HepG2 (cell line): ENCODE measurements at regions not wholly inside any gene's neighbourhood (a gene's known extent, or its start where the extent isn't known, plus 50 kb on each side); places are given as distances from the start of the nearest gene placed in this dataset.

Experiments used
- ATAC-seq: fragments of 200-7000 bp; cut with Tn5 transposase; 3 replicates; pipeline ENCODE4 v1.9.1; 2020; ENCODE audit warnings: mild to moderate bottlenecking, moderate library complexity
- BruUV-seq: library from RNA; stranded (reverse); fragments of 400-500 nt; replicated peaks from 2 replicates; lab custom pipeline; 2021; lab: Mats Ljungman, UMichigan
- CTCF ChIA-PET: fragments of 300-600 bp; formaldehyde crosslinking; extraction: SDS; loops from one replicate; lab custom pipeline; 2021; ENCODE audit warnings: low total read pairs, inconsistent platforms, low intra/inter-chr PET ratio; lab: Yijun Ruan, JAX
- POLR2A ChIA-PET: fragments of 350-600 bp; sonication (Branson Sonifier 250); formaldehyde crosslinking; loops from one replicate; lab custom pipeline; 2020; ENCODE audit warnings: antibody characterized with exemption, inconsistent platforms; lab: Yijun Ruan, JAX
- DNase-seq: peaks from one replicate; pipeline ENCODE4 v3.0.0-alpha.2; 2015; ENCODE audit warnings: low spot score
- FAIRE-seq: peaks from 3 replicates; lab custom pipeline; 2011; peaks lifted over from hg19 to GRCh38; lab: Jason Lieb, UNC
- H2AFZ ChIP-seq: one replicate; pipeline ENCODE4 v1.6.1; 2011; ENCODE audit warnings: low read length, inconsistent platforms
- H3K27ac ChIP-seq: fragments of 300-600 bp; 3 replicates; pipeline ENCODE4 v1.8.0; 2011; ENCODE audit warnings: mixed run types, mild to moderate bottlenecking, mixed read lengths, low read length, inconsistent platforms; ENCODE audit not compliant: insufficient read depth; ENCODE audit errors: extremely low read length
- H3K27me3 ChIP-seq, 2 experiments: fragments of 200-600 bp in 1 of 2; 2 replicates in 1 of 2; 3 replicates in 1 of 2; pipeline versions ENCODE4 v1.6.0 to v1.8.0; 2011; ENCODE audit warnings: low read length in 2 of 2, mild to moderate bottlenecking in 2 of 2, moderate library complexity in 2 of 2, inconsistent platforms in 1 of 2; ENCODE audit not compliant: insufficient read depth in 2 of 2, control insufficient read depth in 1 of 2
- H3K36me3 ChIP-seq, 2 experiments: fragments of 200-600 bp in 1 of 2; replicated peaks in 1 of 2; 2 replicates in 1 of 2; 3 replicates in 1 of 2; pipeline versions ENCODE4 v1.5.1 to v1.8.0; 2011; ENCODE audit warnings: low read length in 2 of 2, inconsistent platforms in 1 of 2; ENCODE audit not compliant: insufficient read depth in 2 of 2, control insufficient read depth in 1 of 2
- H3K4me1 ChIP-seq: 2 replicates; pipeline ENCODE4 v1.5.1; 2012; ENCODE audit warnings: low read length, inconsistent platforms; ENCODE audit not compliant: insufficient read depth
- H3K4me2 ChIP-seq: 2 replicates; pipeline ENCODE4 v1.6.0; 2011; ENCODE audit warnings: low read depth, low read length, inconsistent platforms
- H3K4me3 ChIP-seq, 3 experiments: fragments of 200-600 bp in 1 of 3; sonication (generic), shearing (Covaris generic) in 1 of 3; replicated peaks in 1 of 3; 2 replicates each; pipeline ENCODE4 v1.5.1; 2011 to 2016; ENCODE audit warnings: low read length in 3 of 3, inconsistent platforms in 2 of 3, low read depth in 2 of 3, mild to moderate bottlenecking in 2 of 3, control low read depth in 1 of 3, mixed read lengths in 1 of 3; ENCODE audit not compliant: insufficient read depth in 1 of 3
- H3K79me2 ChIP-seq: one replicate; pipeline ENCODE4 v1.6.1; 2011; ENCODE audit warnings: low read length, inconsistent platforms; ENCODE audit not compliant: insufficient read depth
- H3K9ac ChIP-seq: 2 replicates; pipeline ENCODE4 v1.6.0; 2011; ENCODE audit warnings: mild to moderate bottlenecking, low read depth, low read length, inconsistent platforms; ENCODE audit not compliant: insufficient read depth
- H3K9me3 ChIP-seq: 2 replicates; pipeline ENCODE4 v1.5.1; 2012; ENCODE audit warnings: mild to moderate bottlenecking, low read length
- H4K20me1 ChIP-seq: 2 replicates; pipeline ENCODE4 v1.6.0; 2011; ENCODE audit warnings: inconsistent platforms, mild to moderate bottlenecking, low read length, moderate library complexity; ENCODE audit not compliant: insufficient read depth
- AGO1 ChIP-seq: fragments of 200-400 bp; formaldehyde crosslinking; IDR thresholded peaks from 2 replicates; pipeline ENCODE4 v1.6.1; 2017; ENCODE audit warnings: mild to moderate bottlenecking, low read depth, low read length, moderate library complexity; ENCODE audit not compliant: poor library complexity, severe bottlenecking
- PCBP2 ChIP-seq: fragments of 200-400 bp; formaldehyde crosslinking; optimal IDR thresholded peaks from 2 replicates; pipeline ENCODE3; 2018; ENCODE audit warnings: low read length, low read depth; ENCODE audit not compliant: poor library complexity, severe bottlenecking
- PRMT3 ChIP-seq: sonication (generic); formaldehyde crosslinking; IDR thresholded peaks from 2 replicates; pipeline ENCODE4 v1.8.1; 2022; ENCODE audit warnings: low read depth, mild to moderate bottlenecking, moderate library complexity, missing genetic modification reagents, borderline replicate concordance
- SNAI1 ChIP-seq: sonication (generic); formaldehyde crosslinking; IDR thresholded peaks from 2 replicates; pipeline ENCODE4 v1.5.0; 2020; ENCODE audit warnings: mild to moderate bottlenecking, missing genetic modification reagents, borderline replicate concordance
- TAF1 ChIP-seq: sonication (generic); formaldehyde crosslinking; IDR thresholded peaks from 2 replicates; pipeline ENCODE4 v1.4.0; 2020; ENCODE audit warnings: missing genetic modification reagents
- TSC22D2 ChIP-seq: sonication (generic); formaldehyde crosslinking; IDR thresholded peaks from 2 replicates; pipeline ENCODE4 v1.5.1; 2020; ENCODE audit warnings: missing genetic modification reagents, mild to moderate bottlenecking, borderline replicate concordance
- ZFP36L2 ChIP-seq: sonication (generic); formaldehyde crosslinking; IDR thresholded peaks from 2 replicates; pipeline ENCODE4 v1.4.0; 2020; ENCODE audit warnings: missing genetic modification reagents
- ZKSCAN8 ChIP-seq: IDR thresholded peaks from 2 replicates; pipeline ENCODE4 v1.6.1; 2016; ENCODE audit warnings: borderline replicate concordance, missing genetic modification reagents, missing compliant biosample characterization
- ZNF737 ChIP-seq: sonication (generic); formaldehyde crosslinking; IDR thresholded peaks from 2 replicates; pipeline ENCODE4 v1.5.0; 2020; ENCODE audit warnings: missing genetic modification reagents, mild to moderate bottlenecking, borderline replicate concordance
- WGBS: methylation state at CpG from one replicate; pipeline ENCODE4 v1.1.6; 2017; ENCODE audit warnings: low lambda C conversion rate; 5-methylcytosine and 5-hydroxymethylcytosine counted together
- in situ Hi-C: cut with HindIII; loops from 2 replicates; pipeline ENCODE4 v1.10.0; 2017; ENCODE audit warnings: low pct_unique_long_range_greater_than_20kb; ENCODE audit not compliant: extremely low pct_ligation_motif_present
- intact Hi-C: fragments of 100-400 bp; cut with micrococcal nuclease; formaldehyde crosslinking; loops from one replicate; pipeline ENCODE4 v1.10.0; 2022; ENCODE audit not compliant: unreplicated experiment
- TF ChIP-seq, protein P1 (sequence below): sonication (generic); formaldehyde crosslinking; IDR thresholded peaks from 2 replicates; pipeline ENCODE4 v1.9.0; 2021; ENCODE audit warnings: missing genetic modification reagents, mild to moderate bottlenecking, borderline replicate concordance
- TF ChIP-seq, protein P2 (sequence below): sonication (generic); formaldehyde crosslinking; IDR thresholded peaks from 2 replicates; pipeline ENCODE4 v1.4.0; 2020; ENCODE audit warnings: missing genetic modification reagents
- TF ChIP-seq, protein P3 (sequence below): sonication (generic); formaldehyde crosslinking; IDR thresholded peaks from 2 replicates; pipeline ENCODE4 v1.8.0; 2023; ENCODE audit warnings: mild to moderate bottlenecking, missing genetic modification reagents

DNA sequence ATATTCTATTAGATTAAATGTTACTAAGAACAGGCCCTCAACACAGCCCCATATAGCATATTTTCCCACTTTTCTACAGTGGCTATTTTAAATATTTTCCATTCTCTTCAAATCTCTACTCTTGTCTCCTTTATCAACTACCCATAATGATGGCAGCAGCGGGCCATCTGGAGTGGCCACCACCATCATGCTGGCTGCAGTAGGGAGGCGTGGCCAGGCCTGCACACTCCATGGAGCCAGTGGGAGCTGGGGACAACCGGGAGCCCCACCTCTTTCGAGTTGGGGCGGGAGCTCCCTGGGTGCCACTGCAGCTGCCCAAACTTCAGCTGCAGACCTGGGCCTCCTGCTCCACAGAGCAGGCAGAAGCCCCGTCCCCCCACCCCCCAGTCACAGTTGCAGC is 98.4 kb upstream of the RANBP6 start:
- BruUV-seq = no TSS peak
- FAIRE-seq (no peak), ATAC-seq (no peak)
- Histone ChIP-seq H2AFZ (no peak overlapping the region), H3K36me3 (no peaks in the 10 kb centered on the region), H3K4me2 (no peak overlapping the region), H3K9ac (no peak overlapping the region)
- CTCF ChIA-PET = no interaction called here
- 40% methylated on average over 2 of the region's 6 CpGs for WGBS
- in situ Hi-C loops = no loop called here
- no peak for TF ChIP-seq ZNF737
- no peak for TF ChIP-seq PCBP2
- TF ChIP-seq ZFP36L2 = no peak
- TF ChIP-seq, all 625 proteins: peak for 0
- peaks cover 9% of the 10 kb centered on the region; the same call in 1 of the 2 replicates for H3K9me3 ChIP-seq
- DNase-seq = no peak
- 0 out of 5 replicates have a peak, but pooled peaks cover 0 to 3% of the 10 kb centered on the region in 2 experiments for H3K27me3 ChIP-seq
- POLR2A ChIA-PET = no interaction called here
- no peak overlapping the region for H3K4me3 ChIP-seq
- H3K79me2 ChIP-seq = no peaks in the 10 kb centered on the region
- H3K4me1 ChIP-seq = no peaks in the 10 kb centered on the region
- intact Hi-C loops = no loop called here
- no peak overlapping the region for H3K27ac ChIP-seq
- H4K20me1 ChIP-seq = no peaks in the 10 kb centered on the region

DNA sequence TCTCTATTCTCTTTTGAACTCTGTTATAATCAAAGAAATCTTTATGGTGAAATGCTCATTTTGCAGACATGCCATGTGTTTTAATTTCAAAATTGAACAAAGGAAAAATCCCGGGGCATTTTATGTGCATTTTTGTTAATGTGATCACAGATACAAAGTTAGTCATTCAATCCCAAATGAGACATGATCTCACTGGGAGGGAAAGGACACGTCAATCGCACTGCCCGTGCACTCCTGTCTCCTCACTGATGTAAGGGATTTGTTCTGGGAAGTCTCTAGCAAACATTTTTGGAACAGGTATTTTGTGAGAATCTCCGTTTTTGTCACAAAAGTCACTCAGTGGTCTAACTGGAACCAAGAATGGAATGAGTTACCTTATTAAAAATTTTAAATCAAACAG is 97.9 kb upstream of the RANBP6 start:
- Histone ChIP-seq H3K4me3 (no peak overlapping the region), H3K4me2 (no peak overlapping the region), H3K9me3 (peaks cover 9% of the 10 kb centered on the region; the same call in 1 of the 2 replicates), H4K20me1 (no peaks in the 10 kb centered on the region), H3K4me1 (no peaks in the 10 kb centered on the region), H3K36me3 (no peaks in the 10 kb centered on the region), H3K79me2 (no peaks in the 10 kb centered on the region), H2AFZ (no peak overlapping the region), H3K27ac (no peak overlapping the region), H3K27me3 (0 out of 5 replicates have a peak, but pooled peaks cover 0 to 3% of the 10 kb centered on the region in 2 experiments), H3K9ac (no peak overlapping the region)
- in situ Hi-C loops = no loop called here
- BruUV-seq = no TSS peak
- FAIRE-seq (no peak), DNase-seq (no peak), ATAC-seq (no peak)
- intact Hi-C loops = no loop called here
- ChIA-PET POLR2A (no interaction called here), CTCF (no interaction called here)
- 13% methylated on average over 5 of the region's 5 CpGs for WGBS
- TF ChIP-seq TSC22D2 (CRISPR knock-in tag) = no peak
- TF ChIP-seq, protein P1, sequence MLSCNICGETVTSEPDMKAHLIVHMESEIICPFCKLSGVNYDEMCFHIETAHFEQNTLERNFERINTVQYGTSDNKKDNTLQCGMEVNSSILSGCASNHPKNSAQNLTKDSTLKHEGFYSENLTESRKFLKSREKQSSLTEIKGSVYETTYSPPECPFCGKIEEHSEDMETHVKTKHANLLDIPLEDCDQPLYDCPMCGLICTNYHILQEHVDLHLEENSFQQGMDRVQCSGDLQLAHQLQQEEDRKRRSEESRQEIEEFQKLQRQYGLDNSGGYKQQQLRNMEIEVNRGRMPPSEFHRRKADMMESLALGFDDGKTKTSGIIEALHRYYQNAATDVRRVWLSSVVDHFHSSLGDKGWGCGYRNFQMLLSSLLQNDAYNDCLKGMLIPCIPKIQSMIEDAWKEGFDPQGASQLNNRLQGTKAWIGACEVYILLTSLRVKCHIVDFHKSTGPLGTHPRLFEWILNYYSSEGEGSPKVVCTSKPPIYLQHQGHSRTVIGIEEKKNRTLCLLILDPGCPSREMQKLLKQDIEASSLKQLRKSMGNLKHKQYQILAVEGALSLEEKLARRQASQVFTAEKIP (CRISPR knock-in tag) = no peak
- no peak for TF ChIP-seq SNAI1 (CRISPR knock-in tag)
- TF ChIP-seq AGO1 = no peak
- no peak for TF ChIP-seq ZKSCAN8 (CRISPR knock-in tag)
- TF ChIP-seq, protein P2, sequence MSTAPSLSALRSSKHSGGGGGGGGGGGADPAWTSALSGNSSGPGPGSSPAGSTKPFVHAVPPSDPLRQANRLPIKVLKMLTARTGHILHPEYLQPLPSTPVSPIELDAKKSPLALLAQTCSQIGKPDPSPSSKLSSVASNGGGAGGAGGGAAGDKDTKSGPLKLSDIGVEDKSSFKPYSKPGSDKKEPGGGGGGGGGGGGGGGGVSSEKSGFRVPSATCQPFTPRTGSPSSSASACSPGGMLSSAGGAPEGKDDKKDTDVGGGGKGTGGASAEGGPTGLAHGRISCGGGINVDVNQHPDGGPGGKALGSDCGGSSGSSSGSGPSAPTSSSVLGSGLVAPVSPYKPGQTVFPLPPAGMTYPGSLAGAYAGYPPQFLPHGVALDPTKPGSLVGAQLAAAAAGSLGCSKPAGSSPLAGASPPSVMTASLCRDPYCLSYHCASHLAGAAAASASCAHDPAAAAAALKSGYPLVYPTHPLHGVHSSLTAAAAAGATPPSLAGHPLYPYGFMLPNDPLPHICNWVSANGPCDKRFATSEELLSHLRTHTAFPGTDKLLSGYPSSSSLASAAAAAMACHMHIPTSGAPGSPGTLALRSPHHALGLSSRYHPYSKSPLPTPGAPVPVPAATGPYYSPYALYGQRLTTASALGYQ (CRISPR knock-in tag) = no peak
- no peak for TF ChIP-seq TAF1 (CRISPR knock-in tag)
- TF ChIP-seq, protein P3, sequence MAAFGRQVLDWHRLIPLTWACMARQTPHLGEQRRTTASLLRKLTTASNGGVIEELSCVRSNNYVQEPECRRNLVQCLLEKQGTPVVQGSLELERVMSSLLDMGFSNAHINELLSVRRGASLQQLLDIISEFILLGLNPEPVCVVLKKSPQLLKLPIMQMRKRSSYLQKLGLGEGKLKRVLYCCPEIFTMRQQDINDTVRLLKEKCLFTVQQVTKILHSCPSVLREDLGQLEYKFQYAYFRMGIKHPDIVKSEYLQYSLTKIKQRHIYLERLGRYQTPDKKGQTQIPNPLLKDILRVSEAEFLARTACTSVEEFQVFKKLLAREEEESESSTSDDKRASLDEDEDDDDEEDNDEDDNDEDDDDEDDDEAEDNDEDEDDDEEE (CRISPR knock-in tag) = no peak
- TF ChIP-seq PRMT3 = no peak
